Astrocyte of the cerebellum (primary cell): ENCODE measurements at regions not wholly inside any gene's neighbourhood (a gene's known extent, or its start where the extent isn't known, plus 50 kb on each side); places are given as distances from the start of the nearest gene placed in this dataset.

Experiments used
- DNase-seq: peaks from one replicate; pipeline ENCODE4 v3.0.0-alpha.2; 2011; ENCODE audit warnings: low read depth
- H3K4me3 ChIP-seq: 2 replicates; pipeline ENCODE4 v1.5.1; 2011; ENCODE audit warnings: mild to moderate bottlenecking, low read depth, low read length, moderate library complexity
- in situ Hi-C: cut with HindIII; loops from 2 replicates; pipeline ENCODE4 v1.10.0; 2017; ENCODE audit warnings: low sequenced_read_pairs
- TF ChIP-seq, protein P1 (sequence below): IDR thresholded peaks from 2 replicates; pipeline ENCODE4 v1.5.1; 2012; ENCODE audit warnings: low read length, low read depth, moderate library complexity, mild to moderate bottlenecking; ENCODE audit errors: missing control alignments

- no peak for DNase-seq
- in situ Hi-C loops = no loop called here
- H3K4me3 ChIP-seq = no peak overlapping the region
- TF ChIP-seq, protein P1, sequence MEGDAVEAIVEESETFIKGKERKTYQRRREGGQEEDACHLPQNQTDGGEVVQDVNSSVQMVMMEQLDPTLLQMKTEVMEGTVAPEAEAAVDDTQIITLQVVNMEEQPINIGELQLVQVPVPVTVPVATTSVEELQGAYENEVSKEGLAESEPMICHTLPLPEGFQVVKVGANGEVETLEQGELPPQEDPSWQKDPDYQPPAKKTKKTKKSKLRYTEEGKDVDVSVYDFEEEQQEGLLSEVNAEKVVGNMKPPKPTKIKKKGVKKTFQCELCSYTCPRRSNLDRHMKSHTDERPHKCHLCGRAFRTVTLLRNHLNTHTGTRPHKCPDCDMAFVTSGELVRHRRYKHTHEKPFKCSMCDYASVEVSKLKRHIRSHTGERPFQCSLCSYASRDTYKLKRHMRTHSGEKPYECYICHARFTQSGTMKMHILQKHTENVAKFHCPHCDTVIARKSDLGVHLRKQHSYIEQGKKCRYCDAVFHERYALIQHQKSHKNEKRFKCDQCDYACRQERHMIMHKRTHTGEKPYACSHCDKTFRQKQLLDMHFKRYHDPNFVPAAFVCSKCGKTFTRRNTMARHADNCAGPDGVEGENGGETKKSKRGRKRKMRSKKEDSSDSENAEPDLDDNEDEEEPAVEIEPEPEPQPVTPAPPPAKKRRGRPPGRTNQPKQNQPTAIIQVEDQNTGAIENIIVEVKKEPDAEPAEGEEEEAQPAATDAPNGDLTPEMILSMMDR = no peak
These were observed 347.5 kb downstream of the SLCO4C1 start for GRCh38 chr5:101948615-101949014.

- H3K4me3 ChIP-seq = no peak overlapping the region
- in situ Hi-C loops = no loop called here
- TF ChIP-seq, protein P1 = no peak
- no peak for DNase-seq
These were observed 352.3 kb downstream of the SLCO4C1 start for GRCh38 chr5:101943784-101944183.

- peak; percentile 22 for DNase-seq
- H3K4me3 ChIP-seq = no peak overlapping the region
- in situ Hi-C loops = no loop called here
- TF ChIP-seq, protein P1 = peak; percentile 69
These were observed 353.7 kb downstream of the SLCO4C1 start for GRCh38 chr5:101942321-101942882.

DNA sequence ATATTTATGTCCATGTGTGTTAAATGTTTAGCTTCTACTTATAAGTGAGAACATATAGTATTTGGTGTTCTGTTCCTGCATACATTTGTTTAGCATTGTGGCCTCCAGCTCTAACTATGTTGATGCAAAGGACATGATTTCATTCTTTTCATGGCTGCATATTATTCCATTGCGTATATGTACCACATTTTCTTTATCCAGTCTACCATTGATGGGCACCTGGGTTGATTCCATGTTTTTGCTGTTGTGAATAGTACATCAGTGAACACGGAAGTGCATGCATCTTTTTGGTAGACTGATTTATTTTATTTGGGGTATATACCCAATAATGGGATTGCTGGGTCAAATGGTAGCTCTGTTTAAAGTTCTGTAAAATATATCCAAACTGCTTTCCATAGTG lies 359.0 kb downstream of the SLCO4C1 start:
- no peak for DNase-seq
- in situ Hi-C loops = no loop called here

DNA sequence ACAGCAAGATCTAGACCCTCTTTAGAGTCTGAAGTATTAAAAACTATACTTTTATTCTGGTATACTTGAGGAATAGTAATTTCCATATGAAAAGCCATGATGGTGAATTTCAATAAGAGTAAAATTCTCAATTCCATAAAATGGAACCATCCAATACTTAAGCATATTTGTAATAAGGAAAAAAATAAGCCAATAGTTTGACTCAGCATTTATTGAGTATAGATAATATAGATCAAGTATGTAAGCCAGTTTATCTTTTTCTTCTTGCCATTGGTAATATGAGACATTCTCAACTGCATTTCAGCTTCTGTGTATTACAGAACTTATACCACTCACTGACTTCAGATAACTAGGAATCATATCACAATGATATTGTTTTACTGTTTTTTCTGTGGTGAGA lies 361.0 kb downstream of the SLCO4C1 start:
- in situ Hi-C loops = no loop called here
- DNase-seq = no peak
- no peak overlapping the region for H3K4me3 ChIP-seq
- TF ChIP-seq, protein P1 = no peak

More for the DNA sequence above, 359.0 kb downstream of the SLCO4C1 start:
- no peak overlapping the region for H3K4me3 ChIP-seq
- TF ChIP-seq, protein P1 = no peak

GRCh38 chr5:101932599-101932998 lies 363.5 kb downstream of the SLCO4C1 start:
- TF ChIP-seq, protein P1 = no peak
- in situ Hi-C loops = no loop called here
- no peak for DNase-seq
- no peak overlapping the region for H3K4me3 ChIP-seq
